GM12878 (cell line): ENCODE measurements at regions not wholly inside any gene's neighbourhood (a gene's known extent, or its start where the extent isn't known, plus 50 kb on each side); places are given as distances from the start of the nearest gene placed in this dataset.
"Not testable (repeated sequence)": the region's sequence is repeated elsewhere in the genome, so short reads cannot be mapped to it uniquely, and the experiment has no call there.

Experiments used
- ZZZ3 ChIP-seq: IDR thresholded peaks from 2 replicates; pipeline ENCODE4 v1.6.1; 2011; ENCODE audit warnings: low read depth; ENCODE audit not compliant: control insufficient read depth, insufficient read length
- TF ChIP-seq, protein P1 (sequence below), 3 experiments: IDR thresholded peaks in 2 of 3; conservative IDR thresholded peaks in 1 of 3; 2 replicates each; pipeline ENCODE4 v1.5.1; 2011; ENCODE audit warnings: low read depth in 3 of 3, low read length in 3 of 3, mild to moderate bottlenecking in 3 of 3, control low read depth in 2 of 3, moderate library complexity in 2 of 3, inconsistent platforms in 1 of 3, mixed read lengths in 1 of 3; ENCODE audit not compliant: control insufficient read depth in 2 of 3, insufficient read depth in 1 of 3; ENCODE audit errors: extremely low read depth in 1 of 3

DNA sequence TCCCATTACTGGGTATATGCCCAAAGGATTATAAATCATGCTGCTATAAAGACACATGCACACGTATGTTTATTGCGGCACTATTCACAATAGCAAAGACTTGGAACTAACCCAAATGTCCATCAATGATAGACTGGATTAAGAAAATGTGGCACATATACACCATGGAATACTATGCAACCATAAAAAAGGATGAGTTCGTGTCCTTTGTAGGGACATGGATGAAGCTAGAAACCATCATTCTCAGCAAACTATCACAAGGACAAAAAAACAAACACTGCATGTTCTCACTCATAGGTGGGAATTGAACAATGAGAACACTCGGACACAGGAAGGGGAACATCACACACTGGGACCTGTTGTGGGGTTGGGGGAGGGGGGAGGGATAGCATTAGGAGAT is 188.3 kb downstream of the SPTSSA start:
- TF ChIP-seq, protein P1, sequence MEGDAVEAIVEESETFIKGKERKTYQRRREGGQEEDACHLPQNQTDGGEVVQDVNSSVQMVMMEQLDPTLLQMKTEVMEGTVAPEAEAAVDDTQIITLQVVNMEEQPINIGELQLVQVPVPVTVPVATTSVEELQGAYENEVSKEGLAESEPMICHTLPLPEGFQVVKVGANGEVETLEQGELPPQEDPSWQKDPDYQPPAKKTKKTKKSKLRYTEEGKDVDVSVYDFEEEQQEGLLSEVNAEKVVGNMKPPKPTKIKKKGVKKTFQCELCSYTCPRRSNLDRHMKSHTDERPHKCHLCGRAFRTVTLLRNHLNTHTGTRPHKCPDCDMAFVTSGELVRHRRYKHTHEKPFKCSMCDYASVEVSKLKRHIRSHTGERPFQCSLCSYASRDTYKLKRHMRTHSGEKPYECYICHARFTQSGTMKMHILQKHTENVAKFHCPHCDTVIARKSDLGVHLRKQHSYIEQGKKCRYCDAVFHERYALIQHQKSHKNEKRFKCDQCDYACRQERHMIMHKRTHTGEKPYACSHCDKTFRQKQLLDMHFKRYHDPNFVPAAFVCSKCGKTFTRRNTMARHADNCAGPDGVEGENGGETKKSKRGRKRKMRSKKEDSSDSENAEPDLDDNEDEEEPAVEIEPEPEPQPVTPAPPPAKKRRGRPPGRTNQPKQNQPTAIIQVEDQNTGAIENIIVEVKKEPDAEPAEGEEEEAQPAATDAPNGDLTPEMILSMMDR (IDR thresholded peaks at IDR 0.05 in 2 of 3, conservative IDR thresholded peaks at IDR 0.05 in 1 of 3; ENCODE audit: control insufficient read depth in 2 of 3, extremely low read depth in 1 of 3, insufficient read depth in 1 of 3, low read depth in 3 of 3, low read length in 3 of 3), result not testable (repeated sequence)
- not testable (repeated sequence) for TF ChIP-seq ZZZ3
